Heart left ventricle (tissue), 16 donors: ENCODE measurements at regions not wholly inside any gene's neighbourhood (a gene's known extent, or its start where the extent isn't known, plus 50 kb on each side); places are given as distances from the start of the nearest gene placed in this dataset.

Experiments
- ATAC-seq, 4 donors: fragments of 200-7000 bp; cut with Tn5 transposase; one replicate each; pipeline ENCODE4 v1.9.1; 2020 to 2022; ENCODE audit warnings: moderate library complexity in 4 of 4, mild to moderate bottlenecking in 3 of 4, moderate number of reproducible peaks in 1 of 4
- DNase-seq, 5 donors: peaks; one replicate each; pipeline ENCODE4 v3.0.0-alpha.2; 2020
- H3K27ac ChIP-seq, 12 donors: fragments of 200-600 bp; sonication (generic) in 4 of 12; one replicate each; pipeline versions ENCODE4 v1.5.0 to v1.8.0; 2016 to 2022; ENCODE audit warnings: mild to moderate bottlenecking in 2 of 12
- H3K27me3 ChIP-seq, 9 donors: fragments of 200-600 bp; sonication (generic) in 2 of 9; one replicate each; pipeline versions ENCODE4 v1.5.1 to v1.8.0; 2016 to 2022; ENCODE audit warnings: mild to moderate bottlenecking in 3 of 9
- H3K36me3 ChIP-seq, 9 donors: fragments of 200-600 bp; sonication (generic) in 2 of 9; one replicate each; pipeline versions ENCODE4 v1.5.0 to v1.8.0; 2018 to 2022; ENCODE audit warnings: mild to moderate bottlenecking in 2 of 9
- H3K4me1 ChIP-seq, 12 donors: fragments of 200-600 bp; sonication (generic) in 4 of 12; one replicate each; pipeline versions ENCODE4 v1.5.0 to v1.8.0; 2016 to 2022; ENCODE audit warnings: mild to moderate bottlenecking in 3 of 12
- H3K4me3 ChIP-seq, 12 donors: fragments of 200-600 bp; sonication (generic) in 4 of 12; one replicate each; pipeline versions ENCODE4 v1.5.0 to v1.8.0; 2017 to 2022; ENCODE audit warnings: mild to moderate bottlenecking in 9 of 12, moderate library complexity in 4 of 12
- H3K9me3 ChIP-seq, 12 donors: fragments of 200-600 bp; sonication (generic) in 4 of 12; one replicate each; pipeline versions ENCODE4 v1.5.0 to v1.8.0; 2016 to 2022; ENCODE audit warnings: mild to moderate bottlenecking in 1 of 12
- CTCF ChIP-seq, 12 donors: fragments of 200-600 bp; sonication (generic) in 4 of 12; IDR thresholded peaks; one replicate each; pipeline versions ENCODE4 v1.5.0 to v1.8.0; 2018 to 2022; ENCODE audit warnings: antibody characterized with exemption in 12 of 12, mild to moderate bottlenecking in 5 of 12
- POLR2A ChIP-seq, 2 donors: fragments of 450-650 bp; IDR thresholded peaks; one replicate each; pipeline ENCODE4 v1.6.1; 2017; ENCODE audit warnings: antibody characterized with exemption in 2 of 2, mild to moderate bottlenecking in 2 of 2, moderate library complexity in 2 of 2
- WGBS, 4 donors: extraction: QIAGEN DNeasy Blood & Tissue Kit in 2 of 4; methylation state at CpG; one replicate each; pipeline versions ENCODE4 v1.1.5 to v1.1.7; 2013 to 2018; 5-methylcytosine and 5-hydroxymethylcytosine counted together
- intact Hi-C, 10 donors: fragments of 100-400 bp; cut with DNase I; formaldehyde crosslinking; loops; one replicate each; pipeline versions ENCODE4 v1.11.1 to v1.14.2; 2022
- donor health status: ischemic (EF 13 %, LVEDD 7.1; RV severe dilation, severe dysfunction).
- donor health status: healthy with polysubstance abuse.
- donor health status: DM: no; HTN: yes; CAD: no.
- donor health status: DM: no; HTN: no; CAD: no.
- donor health status: ischemic (EF 25% LVEDD 6.9; RV normal size, moderate dysfunction).
- donor health status: ischemic (EF 25% LVEDD 5.7; RV mildly dilated, moderate dysfunction).
- donor health status: healthy.
- donor health status: DM: yes; HTN: yes; CAD: no.
- donor health status: ischemic (EF 35%, LVEDD 5.7; RV mildly dilated, moderate dysfunction).
- donor health status: nonischemic (EF 11% LVEDD 7.7; RV severe dilation, severe dysfunction).
- donor health status: DM: yes; HTN: yes; CAD: no.
- donor health status: PGD.
- donor health status: ischemic (EF 29% LVEDD 5.4; RV normal size, mild dysfunction).
- donor health status: nonischemic (EF 23%, LVEDD 6.1; RV moderate dilation, normal function).

GRCh38 chr5:171720086-171720485, 65.5 kb upstream of the SMIM23 start:
- Histone ChIP-seq H3K9me3 (peaks cover 0 to 6% (median 0%) of the 10 kb centered on the region in 12 donors), H3K4me1 (peaks cover 0 to 7% (median 0%) of the 10 kb centered on the region in 12 donors), H3K27ac (no peak overlapping the region), H3K27me3 (no peaks in the 10 kb centered on the region), H3K4me3 (no peak overlapping the region), H3K36me3 (no peaks in the 10 kb centered on the region)
- intact Hi-C loops: no loop called here
- no peak for TF ChIP-seq CTCF (IDR thresholded peaks at IDR 0.05)
- no peak for TF ChIP-seq POLR2A (IDR thresholded peaks at IDR 0.05)
- DNase-seq (no peak), ATAC-seq (no peak)
- 79 to 94% (median 80%) methylated on average over 6 of the region's 6 CpGs for WGBS, 4 donors

- no peak overlapping the region for H3K27ac ChIP-seq
- ATAC-seq (no peak), DNase-seq (no peak)
- WGBS, 4 donors: 28 to 34% (median 32%) methylated on average over 5 of the region's 5 CpGs
- intact Hi-C loops: no loop called here
- peaks cover 0 to 13% (median 4%) of the 10 kb centered on the region in 12 donors for H3K9me3 ChIP-seq
- peaks cover 0 to 7% (median 0%) of the 10 kb centered on the region in 12 donors for H3K4me1 ChIP-seq
- no peaks in the 10 kb centered on the region for H3K27me3 ChIP-seq
- peaks cover 0 to 8% (median 0%) of the 10 kb centered on the region in 9 donors for H3K36me3 ChIP-seq
- TF ChIP-seq POLR2A (IDR thresholded peaks at IDR 0.05) (no peak), CTCF (IDR thresholded peaks at IDR 0.05) (no peak)
- H3K4me3 ChIP-seq: no peak overlapping the region
These were observed 64.2 kb upstream of the SMIM23 start for GRCh38 chr5:171721464-171721863.

- peak; percentile 29 to 92 (median 72) for ATAC-seq
- peak in 3 of 5 donors; percentile 43 to 52 (median 44) for DNase-seq
These were observed 61.0 kb upstream of the SMIM23 start for GRCh38 chr5:171724468-171725204.

More at GRCh38 chr5:171724468-171725204, 61.0 kb upstream of the SMIM23 start:
- Histone ChIP-seq H3K9me3 (peaks cover 0 to 30% (median 13%) of the 10 kb centered on the region in 12 donors), H3K4me3 (no peak overlapping the region), H3K27me3 (no peaks in the 10 kb centered on the region), H3K27ac (peak overlapping the region in 1 of 12 donors; percentile 47), H3K4me1 (peaks cover 0 to 7% (median 0%) of the 10 kb centered on the region in 12 donors), H3K36me3 (peaks cover 0 to 8% (median 0%) of the 10 kb centered on the region in 9 donors)
- WGBS, 4 donors: 53 to 66% (median 62%) methylated on average over 15 of the region's 15 CpGs
- TF ChIP-seq POLR2A (IDR thresholded peaks at IDR 0.05) (no peak), CTCF (IDR thresholded peaks at IDR 0.05) (no peak)
- intact Hi-C loops: no loop called here
